HT-29 (cell line): ENCODE measurements at regions not wholly inside any gene's neighbourhood (a gene's known extent, or its start where the extent isn't known, plus 50 kb on each side); places are given as distances from the start of the nearest gene placed in this dataset.

Experiments used
- DNase-seq: peaks from one replicate; pipeline ENCODE4 v3.0.0-alpha.2; 2015; ENCODE audit warnings: low spot score

DNA sequence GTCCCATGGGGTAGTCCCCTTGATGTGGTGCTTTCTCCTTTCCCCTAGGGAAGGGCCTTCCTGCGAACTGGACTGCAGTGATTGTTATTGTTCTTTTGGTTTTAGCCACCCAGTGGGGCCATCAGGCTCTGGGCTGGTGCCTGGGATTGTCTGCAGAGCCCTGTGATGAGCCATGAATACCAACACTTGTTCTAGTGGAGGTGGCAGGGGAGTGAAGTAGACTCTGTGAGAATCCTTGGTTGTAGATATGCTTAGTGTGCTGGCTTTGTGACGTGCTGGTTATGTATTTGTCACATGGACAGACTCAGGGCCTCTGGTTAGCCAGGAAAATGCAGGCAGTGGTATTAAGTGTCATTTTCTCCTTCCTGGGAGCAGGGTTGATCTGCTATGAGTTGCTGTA, 51.8 kb upstream of the NDUFB4 start:
- no peak for DNase-seq

- no peak for DNase-seq
Measured at GRCh38 chr3:120536642-120537041, 59.5 kb upstream of the NDUFB4 start.

GRCh38 chr3:120532969-120533368, 63.2 kb upstream of the NDUFB4 start:
- DNase-seq: no peak

DNA sequence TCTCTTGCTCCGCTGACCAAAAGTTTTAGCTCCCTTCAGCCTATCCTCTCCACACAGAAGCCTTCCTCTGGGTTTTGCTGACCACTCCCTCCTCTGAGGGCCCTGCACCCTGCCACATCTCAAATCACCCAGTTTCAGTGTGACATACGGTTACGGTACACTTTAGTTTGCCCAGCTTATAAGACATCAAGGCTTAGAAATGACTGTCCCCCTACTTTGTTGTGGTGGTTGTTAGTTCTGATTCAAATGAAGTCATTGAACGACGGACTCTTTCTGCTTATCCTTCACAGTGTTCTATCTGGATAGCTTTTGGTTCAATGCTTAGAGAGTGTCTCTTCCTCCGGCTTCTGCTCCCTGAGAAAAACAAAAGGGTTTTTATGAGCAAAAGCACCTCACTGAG, 68.0 kb upstream of the NDUFB4 start:
- no peak for DNase-seq

- DNase-seq: no peak
Measured at GRCh38 chr3:120526011-120526870, 69.9 kb upstream of the NDUFB4 start.

DNA sequence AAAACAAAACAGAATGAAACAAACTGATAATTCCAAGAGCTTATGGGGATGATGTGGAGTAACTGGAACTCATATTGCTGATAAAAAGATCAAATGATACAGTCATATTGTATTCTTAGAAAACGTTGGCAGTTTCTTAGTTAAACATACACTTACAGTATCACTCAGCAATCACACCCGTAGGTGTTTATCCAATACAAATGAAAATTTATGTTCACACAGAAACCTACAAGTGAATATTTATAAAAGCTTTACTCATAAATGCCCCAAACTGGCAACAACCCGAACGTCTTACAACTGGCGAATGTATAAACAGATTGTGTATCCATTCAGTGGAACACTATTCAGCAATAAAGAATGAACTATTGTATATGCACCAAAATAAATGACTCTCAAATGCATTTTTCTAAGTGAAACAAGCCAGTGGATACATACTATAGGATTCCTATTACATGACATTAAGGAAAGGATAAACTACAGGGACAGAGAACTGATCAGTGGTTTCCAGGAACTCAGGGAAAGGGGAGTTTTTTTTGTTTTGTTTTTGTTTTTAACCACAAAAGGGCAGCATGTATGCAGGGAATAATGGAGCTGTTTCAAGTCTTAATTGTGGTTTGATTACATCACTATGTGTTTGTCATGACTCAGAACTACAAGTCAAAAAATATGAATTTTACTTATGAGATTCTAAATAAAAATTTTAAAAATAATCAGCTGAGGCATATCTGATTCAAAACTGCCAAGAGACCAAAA, 71.8 kb upstream of the NDUFB4 start:
- no peak for DNase-seq

- no peak for DNase-seq
Measured at GRCh38 chr3:120516136-120516535, 65.3 kb upstream of the FSTL1 start.

DNA sequence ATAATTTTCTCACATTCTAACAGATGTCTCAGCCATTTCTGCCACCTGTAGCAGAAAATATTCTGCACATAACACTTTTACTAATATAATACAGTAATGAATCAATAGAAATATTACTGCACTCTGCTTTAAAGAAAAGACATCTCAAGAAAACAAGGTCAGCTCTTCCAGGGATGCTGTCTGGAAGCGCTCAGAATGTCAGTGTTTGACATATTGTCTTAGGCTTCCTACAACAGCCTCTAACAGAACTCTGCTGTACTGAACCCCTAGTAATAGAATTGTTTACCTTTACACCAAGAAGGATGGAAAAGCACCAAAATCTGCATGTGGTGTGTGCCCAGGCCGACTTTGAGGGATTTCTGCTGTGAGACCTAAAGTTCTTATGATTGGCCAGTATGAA, 61.9 kb upstream of the FSTL1 start:
- no peak for DNase-seq

DNA sequence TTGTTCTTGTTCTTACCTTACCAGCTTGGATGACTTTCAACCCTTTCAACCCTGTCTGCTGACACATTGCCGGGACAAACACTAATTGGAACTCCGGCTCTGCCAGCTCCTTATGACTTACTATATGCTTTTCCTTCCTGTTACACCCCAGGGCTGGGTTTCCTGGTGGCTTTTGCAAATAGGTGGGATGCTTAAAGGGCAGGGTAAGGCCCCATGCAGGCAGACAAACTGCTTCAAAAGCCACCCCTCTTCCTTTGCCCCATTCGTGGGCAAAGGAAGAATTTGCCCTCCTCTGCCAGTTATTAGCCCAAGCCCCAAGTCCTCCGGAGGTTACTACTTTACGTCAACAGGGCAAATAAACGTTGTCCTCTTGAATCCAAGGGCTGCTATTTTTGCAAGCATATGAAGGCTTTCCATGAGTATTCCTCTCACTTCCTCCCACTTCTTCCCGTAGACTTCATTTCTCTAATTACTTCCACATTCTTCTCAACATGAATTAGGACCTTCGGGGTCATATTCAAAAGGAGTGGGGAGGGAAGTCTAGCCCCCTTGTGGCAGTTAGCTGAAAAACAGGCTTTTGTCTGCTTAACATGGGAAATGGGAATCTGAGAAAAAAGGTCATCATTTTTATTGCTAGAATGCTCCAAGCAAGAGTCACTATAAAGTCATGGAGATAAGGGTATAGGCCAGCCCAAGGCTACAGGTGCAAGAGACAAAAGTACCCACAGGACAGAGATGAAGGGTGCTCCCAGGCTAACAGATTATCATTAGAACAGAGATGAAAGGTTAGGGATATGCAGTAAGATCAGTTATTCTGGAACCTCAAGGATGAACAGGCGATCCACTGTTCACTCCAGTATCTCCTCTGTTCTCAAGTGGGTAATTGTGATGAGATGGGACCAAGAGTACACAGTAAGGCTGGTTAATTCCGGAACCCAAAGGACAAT, 56.3 kb upstream of the FSTL1 start:
- DNase-seq: peak; percentile 80

DNA sequence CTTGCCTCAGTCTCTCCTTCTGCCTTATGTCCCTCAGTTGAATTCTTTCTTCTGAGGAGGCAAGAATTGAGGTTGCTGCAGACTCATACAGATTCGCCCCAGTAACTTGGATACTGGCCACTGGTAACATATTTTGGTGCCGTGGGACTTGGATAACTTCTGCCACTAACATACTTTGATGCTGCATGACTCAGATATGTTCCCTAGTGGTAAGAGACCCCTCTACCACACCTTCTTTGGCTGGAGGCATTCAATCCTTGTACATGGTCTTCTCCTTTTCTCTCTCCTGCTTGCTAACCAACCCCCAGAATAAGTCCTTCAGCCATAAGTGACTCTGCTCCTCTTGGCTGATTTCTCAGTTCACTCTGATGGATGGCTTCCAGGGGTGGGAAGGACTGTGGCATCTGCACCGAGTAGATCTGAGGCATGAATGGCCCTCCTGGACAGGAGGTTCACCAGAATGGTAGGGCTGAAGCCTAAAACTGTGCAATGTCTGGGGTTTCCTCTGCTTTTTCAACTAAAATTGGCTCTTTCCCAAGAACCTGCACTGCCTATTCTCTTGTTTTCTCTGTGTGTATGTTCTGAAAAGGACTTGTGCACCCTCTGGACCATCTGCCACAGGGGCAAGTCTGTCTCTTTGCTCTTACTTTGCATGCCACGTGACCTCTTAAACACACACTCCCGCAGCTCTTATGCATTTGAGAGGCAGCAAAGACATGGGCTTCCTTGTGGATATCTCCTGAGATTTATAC, 55.5 kb upstream of the FSTL1 start:
- DNase-seq: no peak

DNA sequence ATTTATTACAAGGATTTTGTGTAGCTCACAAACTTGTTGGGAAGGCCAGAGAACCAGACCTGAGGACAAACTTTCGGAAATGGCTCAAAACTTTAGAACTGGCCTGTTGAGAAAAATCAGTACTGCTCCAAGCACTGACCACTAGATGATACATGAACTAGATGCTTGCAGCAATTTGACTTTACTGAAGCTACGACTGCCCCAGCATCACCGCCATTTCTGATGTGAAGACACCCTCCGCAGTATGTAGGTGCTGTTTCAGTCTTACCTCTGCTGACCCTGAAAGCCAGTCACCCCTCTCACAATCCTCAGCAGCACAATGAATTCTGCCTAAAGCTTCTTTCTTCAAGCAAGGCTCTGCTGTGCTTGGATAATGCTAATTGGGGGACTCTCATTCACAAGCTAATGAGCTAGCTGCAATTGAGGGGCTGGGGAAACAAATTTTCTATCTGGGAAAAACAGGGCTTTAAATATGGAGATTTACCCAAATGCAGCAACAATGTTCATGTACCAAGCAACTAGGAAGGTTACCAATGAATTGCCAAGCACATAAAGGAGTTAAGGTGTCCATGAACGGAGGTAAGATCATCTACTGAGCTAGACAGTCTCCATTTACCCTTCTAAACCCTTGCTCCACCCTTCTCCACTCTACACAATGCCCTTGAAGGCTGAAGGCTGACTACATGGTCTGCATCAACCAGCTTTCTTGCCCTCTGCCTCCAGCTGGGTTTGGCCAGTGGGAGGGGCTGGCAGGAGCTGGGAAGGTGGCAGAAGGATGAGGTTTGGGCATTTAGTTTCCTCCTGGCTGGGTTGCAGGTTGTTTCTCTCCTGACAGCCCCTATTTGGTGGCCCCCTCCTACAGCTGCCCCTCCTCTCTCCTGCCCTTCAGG, 53.2 kb upstream of the FSTL1 start:
- DNase-seq: no peak

GRCh38 chr3:120502116-120502515, 51.3 kb upstream of the FSTL1 start:
- DNase-seq: no peak
